GDM1 (cell line): ENCODE measurements at regions not wholly inside any gene's neighbourhood (a gene's known extent, or its start where the extent isn't known, plus 50 kb on each side); places are given as distances from the start of the nearest gene placed in this dataset.

ENCODE experiments used
- DNase-seq: peaks from one replicate; lab custom pipeline; 2025; lab: John Stamatoyannopoulos, UW

DNA sequence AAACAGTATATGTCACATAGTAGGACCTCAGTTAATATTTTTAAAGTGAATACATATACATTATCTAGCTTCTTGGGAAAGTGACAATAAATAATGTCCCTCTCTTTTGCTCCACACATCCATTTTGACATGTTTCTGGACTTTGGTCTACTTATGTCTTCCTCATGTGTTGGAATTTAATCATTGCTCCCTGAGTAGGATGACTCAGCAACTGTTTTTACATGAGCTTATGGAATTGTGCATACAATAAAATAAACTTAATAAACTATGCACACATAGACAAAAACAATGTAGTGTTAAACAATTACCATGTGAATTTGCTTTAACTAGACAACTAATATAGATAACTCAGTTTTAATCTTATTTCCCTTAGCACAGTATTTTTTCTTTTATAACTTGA, 503.8 kb downstream of the TFAP2B start:
- DNase-seq, result no peak

DNA sequence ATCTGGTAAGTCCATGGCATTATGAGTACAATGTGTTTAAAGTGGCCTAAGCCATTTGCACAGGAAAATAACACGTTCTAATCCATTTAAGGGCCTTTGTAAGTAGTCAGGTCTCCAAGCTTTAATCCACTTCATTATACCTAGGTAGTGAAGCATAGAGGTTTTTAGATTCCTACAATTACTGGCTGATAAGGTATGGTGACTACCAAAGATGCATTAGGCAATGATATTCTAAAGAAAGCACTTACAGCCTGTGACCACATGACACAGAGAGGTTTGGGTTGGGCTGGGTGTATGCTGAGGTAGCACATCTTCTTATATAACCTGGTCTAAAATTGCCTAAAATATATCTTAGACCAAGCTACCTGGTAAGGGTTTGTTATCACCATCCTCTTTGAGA, 504.4 kb downstream of the TFAP2B start:
- DNase-seq, result no peak

DNA sequence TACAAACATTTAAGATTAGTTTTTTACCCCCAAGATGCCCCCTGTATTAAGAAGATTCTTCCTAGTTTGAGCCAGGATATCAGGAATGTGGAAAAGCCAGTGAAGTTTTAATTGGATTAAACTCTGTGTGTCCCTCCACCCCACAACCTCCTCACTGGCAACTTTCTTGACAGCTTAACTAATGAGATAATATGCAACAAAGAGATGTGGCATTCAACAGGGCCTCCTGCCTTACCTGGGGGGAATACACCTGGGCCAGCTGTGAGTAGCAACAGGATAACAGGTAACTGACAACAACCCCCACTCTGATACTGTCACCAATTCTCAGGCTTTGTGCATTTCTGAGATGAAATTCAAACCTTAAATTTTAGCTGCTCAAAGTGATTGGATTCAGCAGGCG, 512.3 kb downstream of the TFAP2B start:
- DNase-seq, result no peak

DNA sequence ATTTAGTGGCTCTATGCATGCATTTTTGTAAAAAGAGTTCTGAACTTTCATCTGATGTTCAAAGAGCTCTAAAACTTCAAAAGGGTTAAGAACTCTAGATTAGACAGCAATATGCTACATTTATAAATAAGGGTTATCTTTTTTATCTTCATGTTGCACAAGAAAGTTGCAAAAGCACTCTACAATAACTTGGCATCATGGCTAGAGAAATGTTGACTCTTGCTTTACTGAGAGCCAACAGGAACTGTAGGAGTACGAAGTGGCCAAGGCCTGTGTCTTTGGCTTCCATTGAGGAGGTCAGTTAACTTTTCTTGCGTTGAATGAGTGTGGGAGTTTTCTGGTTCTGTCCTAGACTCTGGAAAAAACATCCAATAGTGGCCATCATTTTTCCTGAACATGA, 516.9 kb downstream of the TFAP2B start:
- DNase-seq, result no peak

DNA sequence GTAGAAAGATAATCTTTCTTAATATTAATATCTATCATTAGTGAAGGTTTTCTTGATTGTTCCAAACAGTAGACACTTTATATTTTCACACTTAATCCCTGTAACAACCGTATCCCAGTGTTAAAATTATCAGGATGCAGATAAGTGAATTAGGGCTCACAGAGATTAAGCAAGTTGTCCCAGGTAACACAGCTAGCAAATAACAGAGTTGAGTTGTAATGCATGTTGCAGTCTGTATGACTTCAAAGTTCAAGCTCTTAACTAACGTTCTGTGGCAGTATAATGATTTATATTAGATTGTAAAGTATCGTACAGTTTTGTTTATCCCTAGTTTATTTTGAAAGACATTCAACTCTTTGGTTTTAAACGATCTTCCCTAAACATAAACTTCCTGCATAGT, 517.5 kb downstream of the TFAP2B start:
- DNase-seq, result no peak

DNA sequence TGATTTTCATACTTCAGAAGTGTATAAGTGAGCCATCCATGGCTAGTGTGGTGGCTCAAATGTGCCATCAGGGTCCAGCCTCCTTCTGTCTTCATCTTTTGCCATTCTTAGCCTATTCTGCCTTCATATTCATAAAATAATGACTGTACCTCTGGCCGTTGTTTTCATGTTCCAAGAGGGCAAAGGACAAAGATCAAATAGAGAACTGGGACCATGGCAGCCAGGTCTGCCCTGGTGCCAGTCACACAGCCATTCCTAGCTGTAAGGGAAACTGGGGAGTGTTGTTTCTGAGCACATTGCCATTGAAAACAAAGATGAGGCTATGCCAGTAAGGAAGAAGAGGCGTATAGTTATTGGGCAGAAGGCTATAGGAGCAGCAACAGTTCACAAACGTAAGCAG, 518.6 kb downstream of the TFAP2B start:
- DNase-seq, result no peak

DNA sequence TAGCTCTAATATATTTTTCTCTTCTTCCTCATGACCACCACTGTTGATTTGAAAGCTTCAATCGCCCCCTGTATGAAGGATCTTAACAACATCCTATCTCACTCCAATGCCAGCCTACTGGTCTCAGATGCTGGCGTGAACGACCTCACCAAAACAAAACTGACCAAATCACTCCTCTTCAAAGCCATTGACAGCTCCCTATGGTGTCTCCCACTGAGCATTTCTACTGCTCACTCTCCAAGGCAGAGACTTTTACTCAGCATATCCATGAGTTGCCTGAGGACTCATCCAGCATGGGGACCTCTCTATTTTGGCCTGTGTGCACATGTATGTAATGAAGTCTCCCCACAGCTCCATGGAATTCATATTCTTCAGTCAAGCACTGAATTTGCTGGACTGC, 520.4 kb downstream of the TFAP2B start:
- no peak for DNase-seq

DNA sequence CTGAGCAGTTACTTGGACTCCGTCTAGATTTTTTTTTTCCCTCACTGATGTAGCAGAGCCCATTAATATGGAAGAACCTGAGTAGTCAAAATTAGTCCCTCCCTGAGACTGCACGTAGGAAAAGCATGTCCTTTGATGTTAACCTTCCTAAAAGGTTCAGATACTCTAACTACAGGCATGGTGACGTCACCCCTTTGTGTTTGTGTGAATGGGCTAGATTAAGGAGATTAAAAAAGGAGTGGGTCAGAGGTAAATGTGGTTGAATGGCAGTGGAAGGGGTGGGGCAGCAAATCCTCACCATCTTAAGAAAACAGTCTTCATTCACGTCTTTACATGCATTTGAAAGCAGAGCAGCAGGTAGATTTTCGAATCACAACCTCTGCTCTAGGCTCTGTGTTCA, 521.1 kb downstream of the TFAP2B start:
- no peak for DNase-seq

DNA sequence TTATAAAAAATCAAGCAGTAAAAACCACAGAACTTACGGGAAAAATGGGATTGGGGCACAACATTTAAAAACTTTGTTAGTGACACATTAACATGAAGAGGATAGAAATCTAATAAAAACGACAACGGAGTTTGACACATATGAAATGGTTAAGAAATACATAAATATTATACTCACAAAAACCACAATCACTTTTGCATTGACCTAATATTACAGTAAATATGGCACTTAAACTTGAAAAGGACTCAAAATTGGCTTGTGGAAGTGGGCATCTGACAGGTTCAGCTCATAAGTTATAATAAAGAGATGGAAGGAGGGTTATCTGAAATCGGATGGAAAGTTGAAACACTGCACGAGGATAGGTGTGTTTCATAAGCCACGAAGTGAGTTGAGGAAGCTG, 523.7 kb downstream of the TFAP2B start:
- no peak for DNase-seq

DNA sequence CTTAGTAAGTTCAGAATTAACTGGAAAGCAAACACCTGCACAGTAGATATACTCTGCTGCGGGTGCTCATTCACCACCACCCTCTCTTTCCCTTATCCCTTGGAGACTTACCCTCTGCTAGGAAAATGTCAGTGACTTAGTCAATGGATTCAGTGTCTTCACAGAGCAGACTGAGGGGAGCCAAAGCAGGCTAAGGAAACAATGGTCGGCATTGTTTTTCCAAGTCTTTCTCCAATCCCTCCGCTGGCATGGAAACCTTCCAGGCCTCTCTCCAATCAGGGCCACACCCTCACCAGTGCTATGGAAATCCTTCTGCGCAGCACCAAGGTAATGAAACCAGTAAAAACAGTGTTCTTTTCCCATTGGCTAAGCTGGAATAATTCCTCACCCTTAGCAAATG, 531.2 kb downstream of the TFAP2B start:
- no peak for DNase-seq

DNA sequence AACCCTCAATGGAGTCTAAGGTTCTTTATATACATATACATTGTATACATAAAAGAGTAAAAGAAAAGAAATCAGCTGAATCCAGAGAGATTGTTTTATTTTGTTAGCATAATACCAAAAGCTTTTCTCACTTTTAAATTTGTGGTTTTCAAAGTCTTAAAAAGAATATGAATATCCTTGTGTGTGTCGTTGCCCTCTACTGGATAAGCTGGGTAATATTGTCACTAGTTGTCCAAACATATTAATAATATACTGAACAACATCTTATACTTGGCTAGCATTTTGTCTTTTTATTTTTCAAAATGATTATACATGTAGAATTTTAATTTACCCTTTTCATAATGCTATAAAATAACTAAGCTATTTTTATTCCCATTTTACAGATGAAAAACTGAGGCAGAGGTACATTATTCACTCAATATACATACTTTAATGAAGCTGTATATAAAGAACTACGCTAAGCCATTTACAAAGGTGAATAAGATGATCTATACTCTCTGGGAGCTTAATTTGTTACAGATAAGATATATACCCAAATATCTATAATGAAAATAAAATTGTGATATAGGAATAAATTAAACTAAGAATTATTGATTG, 531.7 kb downstream of the TFAP2B start:
- DNase-seq, result no peak

DNA sequence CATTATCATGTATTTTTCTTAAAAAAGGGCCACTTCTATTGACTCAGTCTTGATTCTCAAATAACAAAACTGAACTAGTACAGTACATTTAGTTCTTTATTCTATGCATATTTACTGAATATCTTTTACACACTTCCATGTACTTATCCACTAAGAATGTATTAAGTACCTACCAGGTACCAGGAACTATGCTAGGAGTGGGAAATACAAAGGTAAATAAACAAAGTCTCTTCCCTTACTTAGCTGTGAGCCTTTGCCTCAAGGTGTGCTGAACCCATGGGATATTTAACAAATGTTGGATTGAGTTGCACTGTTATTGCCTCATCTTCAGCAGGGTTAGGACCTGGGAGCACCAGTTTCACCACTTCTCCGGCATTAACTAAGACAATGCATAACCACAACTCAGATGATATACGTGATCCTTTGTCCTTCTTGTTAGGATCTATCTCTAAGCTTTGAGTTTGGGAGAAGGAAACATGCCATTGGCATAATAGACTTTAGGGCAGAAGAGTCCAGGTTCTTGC, 533.9 kb downstream of the TFAP2B start:
- no peak for DNase-seq

DNA sequence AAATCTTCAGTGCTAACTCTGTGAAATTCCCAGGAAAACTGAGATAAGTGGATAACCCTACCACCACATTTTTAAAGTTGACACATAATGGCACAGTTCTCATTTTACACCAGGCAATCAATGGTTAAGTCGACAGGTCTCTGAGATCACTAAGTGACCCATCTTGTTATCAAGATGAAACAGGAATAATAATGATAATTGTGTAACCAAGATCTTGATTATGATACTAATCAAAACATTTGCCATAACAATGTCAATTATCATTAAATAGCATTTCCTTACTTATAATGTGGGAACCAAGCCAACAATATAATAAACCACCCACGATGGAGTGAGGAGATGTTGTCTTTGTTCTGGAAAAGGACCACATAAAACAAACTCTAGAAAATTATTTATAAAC, 541.6 kb downstream of the TFAP2B start:
- DNase-seq, result no peak

DNA sequence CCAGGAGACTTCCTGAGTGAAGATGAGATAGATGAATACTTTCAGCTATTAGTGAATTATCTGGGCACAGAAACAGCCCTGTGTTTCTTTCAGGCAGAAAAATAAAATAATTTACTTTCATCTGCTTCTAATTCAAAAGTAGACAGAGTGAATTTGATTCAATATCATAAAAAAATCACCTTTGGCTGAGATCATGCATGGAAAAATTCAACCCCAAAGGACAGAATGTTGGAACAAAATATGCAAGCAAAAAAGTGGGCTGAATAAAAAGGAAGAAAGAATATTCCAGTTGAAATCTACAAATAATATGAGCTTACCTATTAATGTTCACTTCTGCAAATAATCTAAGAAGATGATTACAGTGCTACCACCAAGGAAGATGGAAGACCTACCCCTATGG, 546.9 kb downstream of the TFAP2B start:
- DNase-seq, result no peak

DNA sequence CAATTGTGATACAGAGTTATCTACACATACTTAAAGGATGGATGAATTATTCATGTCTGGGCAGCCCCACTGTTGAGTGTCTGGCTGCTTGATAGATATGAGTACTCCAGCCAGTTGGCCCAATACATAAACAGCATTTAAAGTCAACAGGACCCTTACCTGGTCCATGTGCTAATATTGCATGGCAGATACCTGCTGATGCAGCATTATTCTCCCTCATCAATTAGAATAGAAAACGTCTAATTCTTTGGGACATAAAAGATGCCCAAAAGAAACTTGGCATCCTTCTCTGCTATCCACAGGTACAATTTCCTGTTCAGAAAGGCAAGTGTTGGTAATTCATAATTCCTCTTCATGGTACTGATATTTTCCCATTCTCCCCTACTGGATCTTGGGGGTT, 550.8 kb downstream of the TFAP2B start:
- DNase-seq, result no peak

DNA sequence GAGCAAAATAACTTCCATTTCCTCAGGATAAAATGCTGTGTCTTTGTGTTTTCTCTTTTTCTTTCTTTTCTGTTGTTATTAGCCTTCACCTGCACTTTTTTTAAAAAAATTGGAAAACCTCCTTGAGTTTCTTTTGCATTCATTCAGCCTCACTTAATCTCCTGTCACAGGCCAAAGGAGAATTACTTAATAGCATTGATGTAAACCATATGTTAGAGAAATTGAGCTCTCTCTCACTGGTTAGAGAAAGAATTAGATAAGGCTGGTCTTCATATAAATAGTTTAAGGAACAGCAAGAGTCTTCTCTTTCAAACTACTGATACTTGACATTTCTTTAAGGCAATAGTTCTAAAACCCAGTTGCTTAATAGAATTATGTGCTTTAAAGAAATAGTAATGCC, 564.2 kb downstream of the TFAP2B start:
- DNase-seq, result no peak

DNA sequence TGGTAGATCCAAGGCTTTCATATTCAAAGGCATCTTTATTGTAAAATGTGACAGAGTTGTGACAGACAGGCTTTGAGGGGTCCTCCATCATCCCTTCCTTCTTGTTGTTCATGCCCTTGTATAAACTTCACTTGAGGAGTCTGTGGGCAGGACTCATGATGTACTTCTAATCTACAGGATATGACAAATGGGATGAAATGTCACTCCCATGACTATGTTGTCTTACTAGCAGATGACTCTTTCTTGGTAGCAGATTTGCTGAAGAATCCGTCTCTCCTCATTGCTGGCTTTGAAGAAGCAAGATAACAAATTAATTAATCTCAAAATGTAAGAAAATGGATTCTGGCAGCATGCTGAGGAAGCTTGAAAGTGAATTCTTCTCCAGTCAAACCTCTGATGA, 566.1 kb downstream of the TFAP2B start:
- no peak for DNase-seq

DNA sequence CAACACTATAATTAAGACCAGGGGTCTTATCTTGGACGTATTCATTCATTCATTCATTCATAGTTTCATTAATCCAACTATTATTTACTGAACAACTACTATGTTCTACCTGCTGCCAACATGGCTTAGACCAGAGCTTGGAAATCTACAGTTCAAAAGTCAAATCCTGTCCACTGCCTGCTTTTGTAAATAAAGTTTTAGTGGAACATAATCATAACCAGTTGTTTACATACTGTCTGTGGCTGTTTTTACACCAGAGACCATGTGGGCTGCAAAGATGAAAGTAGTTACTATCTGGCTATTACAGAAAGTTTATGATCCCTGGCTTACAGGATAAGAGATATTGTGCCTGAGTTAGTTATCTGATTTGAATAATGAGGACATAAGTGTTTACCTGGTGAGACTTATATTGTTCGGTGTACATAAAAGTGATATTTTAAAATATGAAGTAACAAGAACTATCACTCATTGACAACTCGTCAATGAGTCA, 567.7 kb downstream of the TFAP2B start:
- no peak for DNase-seq

DNA sequence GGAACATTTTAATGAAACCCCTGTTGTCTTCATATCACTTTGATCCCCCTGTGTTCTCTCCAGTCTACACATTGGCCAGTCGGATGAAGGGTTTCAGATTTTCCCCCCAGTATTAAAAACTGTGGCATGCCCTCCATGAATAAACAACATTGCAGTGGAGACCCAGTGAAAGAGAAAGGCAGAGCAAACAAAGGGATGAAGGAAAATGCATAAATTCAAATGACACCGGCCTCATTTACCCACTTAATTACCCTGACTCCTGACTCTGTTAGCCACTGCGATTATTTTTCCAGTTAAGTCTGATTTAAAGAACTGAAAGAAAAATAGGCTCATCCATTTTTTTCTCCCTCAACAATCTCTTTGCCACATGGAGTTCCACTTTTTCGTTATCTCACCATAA, 569.2 kb downstream of the TFAP2B start:
- DNase-seq, result no peak

DNA sequence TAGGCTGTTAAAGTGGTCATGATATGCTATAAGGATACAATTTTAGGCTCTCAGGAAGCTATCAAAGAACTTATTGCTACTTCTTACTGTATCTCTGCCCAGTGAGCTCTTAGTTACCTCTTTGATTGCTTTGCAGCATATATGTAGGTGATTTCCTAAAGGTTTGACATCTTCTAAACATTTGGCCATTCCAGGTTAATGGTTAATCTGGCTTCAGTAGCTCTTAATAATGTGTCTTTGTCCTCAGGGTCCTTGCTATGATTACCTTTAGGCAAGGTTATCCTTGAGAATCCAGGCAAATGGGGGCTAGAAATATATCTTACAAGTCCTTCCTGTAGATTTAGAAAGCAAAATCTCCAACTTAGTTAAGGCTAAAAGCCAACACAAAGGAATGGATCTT, 575.4 kb downstream of the TFAP2B start:
- DNase-seq, result no peak

DNA sequence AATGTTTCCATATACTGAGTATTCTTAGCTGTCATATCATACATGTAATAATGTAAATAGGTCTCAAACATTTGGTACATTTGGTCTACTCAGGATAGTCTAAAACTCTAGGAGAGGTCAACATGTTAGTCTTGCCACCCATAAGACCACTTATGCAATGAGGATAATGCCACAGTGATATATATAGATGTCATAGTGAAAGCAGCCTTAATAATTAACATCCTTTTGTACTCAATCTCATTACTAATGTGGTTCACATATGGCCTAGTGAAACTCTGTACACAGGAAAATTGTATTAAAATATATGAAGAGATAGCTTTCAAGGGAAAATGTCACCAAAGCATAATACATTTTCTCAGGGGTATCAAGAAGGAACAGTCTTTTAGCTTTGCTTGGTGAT, 577.9 kb downstream of the TFAP2B start:
- no peak for DNase-seq

DNA sequence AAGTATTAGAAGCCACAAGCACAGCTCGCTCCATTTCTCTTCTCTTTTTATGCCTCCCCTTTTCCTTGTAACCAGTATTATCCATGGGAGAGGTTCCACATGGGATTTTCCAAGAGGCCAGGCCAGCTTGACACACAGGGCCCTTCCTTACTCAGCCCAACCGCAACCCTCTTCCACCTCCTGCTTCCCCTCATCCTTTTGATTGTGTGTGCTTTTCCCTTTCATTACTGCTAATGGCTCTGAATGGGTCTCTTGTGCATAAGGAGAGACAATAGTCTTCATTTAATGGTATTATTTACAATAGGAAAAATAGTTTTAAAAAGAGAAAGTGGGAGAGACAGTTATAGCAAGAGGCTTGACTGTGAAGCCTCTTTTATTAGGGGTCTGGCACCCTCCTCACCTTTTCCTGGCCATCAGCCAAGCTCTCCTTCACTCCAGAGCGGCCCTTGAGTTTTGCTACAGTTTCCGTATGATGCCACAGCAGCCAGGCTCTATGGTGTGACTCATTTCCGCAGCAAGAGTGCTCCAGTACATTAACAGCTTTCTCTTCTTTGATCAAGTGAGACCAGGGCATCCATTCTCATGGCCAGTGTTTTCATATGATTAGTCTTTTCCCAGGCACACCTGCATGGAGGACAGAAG, 579.5 kb downstream of the TFAP2B start:
- no peak for DNase-seq

DNA sequence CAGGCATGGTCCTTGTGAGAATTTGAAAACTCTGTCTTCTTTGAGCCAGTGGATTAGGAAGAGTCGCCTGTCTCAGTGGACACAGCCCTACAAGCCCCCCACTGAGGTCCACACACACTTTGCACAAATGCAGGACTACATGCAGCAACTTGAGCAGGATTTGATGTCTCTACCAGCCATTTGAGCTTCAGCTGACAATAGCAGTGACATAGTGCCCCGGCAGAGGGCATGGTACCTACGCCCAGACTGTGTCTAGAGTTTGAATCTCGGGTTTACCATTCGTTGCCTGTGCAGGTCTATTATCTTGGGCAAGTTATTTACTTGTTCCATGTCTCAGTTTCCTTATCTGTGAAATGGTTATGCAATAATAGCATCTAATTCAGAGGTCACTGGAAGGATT, 580.1 kb downstream of the TFAP2B start:
- no peak for DNase-seq

DNA sequence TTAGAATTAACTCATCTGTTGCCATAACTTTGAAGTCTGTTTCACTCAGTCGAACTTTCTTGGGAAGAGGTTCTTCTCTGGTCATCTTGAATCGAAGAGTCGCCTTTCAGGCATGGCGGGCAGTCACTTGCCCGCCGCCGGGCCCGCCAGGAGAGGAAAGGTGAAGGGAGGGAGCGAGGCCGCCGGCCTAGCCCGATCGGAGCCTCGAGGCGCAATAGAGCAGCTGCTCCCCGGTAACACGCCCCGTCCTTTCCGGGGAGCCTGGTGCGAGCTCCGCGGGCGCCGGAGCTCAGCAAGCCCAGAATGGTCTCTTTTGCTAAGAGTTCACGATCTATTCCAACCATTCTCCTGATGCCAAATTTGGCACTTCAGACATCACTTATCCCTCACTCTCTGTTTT, 591.8 kb downstream of the TFAP2B start:
- DNase-seq, result no peak
